Uterus (tissue), 3 donors: ENCODE measurements at regions not wholly inside any gene's neighbourhood (a gene's known extent, or its start where the extent isn't known, plus 50 kb on each side); places are given as distances from the start of the nearest gene placed in this dataset.

Source experiments
- DNase-seq, 2 donors: peaks; one replicate each; pipeline ENCODE4 v3.0.0-alpha.2; 2019 to 2020
- H3K27ac ChIP-seq, 2 donors: fragments of 200-600 bp; sonication (generic); 1 replicate in 1 of 2; 2 replicates in 1 of 2; pipeline ENCODE4 v1.5.1; 2016 to 2018
- H3K27me3 ChIP-seq, 2 donors: fragments of 200-600 bp; sonication (generic); one replicate each; pipeline ENCODE4 v1.5.1; 2018 to 2019; ENCODE audit warnings: control low read depth in 1 of 2
- H3K36me3 ChIP-seq, 2 donors: fragments of 200-600 bp; sonication (generic); one replicate each; pipeline ENCODE4 v1.5.1; 2019; ENCODE audit warnings: control low read depth in 1 of 2
- H3K4me1 ChIP-seq, 2 donors: fragments of 200-600 bp; sonication (generic); one replicate each; pipeline ENCODE4 v1.5.1; 2018 to 2019; ENCODE audit warnings: control low read depth in 1 of 2
- H3K4me3 ChIP-seq, 2 donors: fragments of 200-600 bp; sonication (generic); 1 replicate in 1 of 2; 2 replicates in 1 of 2; pipeline ENCODE4 v1.5.1; 2018 to 2019; ENCODE audit warnings: mild to moderate bottlenecking in 1 of 2
- H3K9me3 ChIP-seq, 2 donors: fragments of 200-600 bp; sonication (generic); one replicate each; pipeline ENCODE4 v1.5.1; 2019; ENCODE audit warnings: control low read depth in 1 of 2
- CTCF ChIP-seq, 4 experiments: fragments of 200-600 bp in 2 of 4; fragments of 450-650 bp in 2 of 4; sonication (generic) in 2 of 4; IDR thresholded peaks; one replicate each; pipeline ENCODE4 v1.5.1; 2016 to 2019; ENCODE audit warnings: antibody characterized with exemption in 4 of 4, mild to moderate bottlenecking in 2 of 4, moderate library complexity in 1 of 4
- POLR2A ChIP-seq, 2 donors: fragments of 450-650 bp; IDR thresholded peaks; one replicate each; pipeline ENCODE4 v1.6.1; 2016; ENCODE audit warnings: antibody characterized with exemption in 2 of 2, mild to moderate bottlenecking in 1 of 2, moderate library complexity in 1 of 2
- intact Hi-C: fragments of 100-400 bp; cut with DNase I; formaldehyde crosslinking; loops from one replicate; pipeline ENCODE4 v1.15.1; 2023; ENCODE audit warnings: low total_unique reads
- donor health status: DM: yes; HTN: yes; CAD: no.

- DNase-seq, result no peak
- Histone ChIP-seq H3K36me3 (peaks cover 0 to 4% of the 10 kb centered on the region in 2 donors), H3K4me3 (no peak overlapping the region), H3K4me1 (no peaks in the 10 kb centered on the region), H3K27ac (no peak overlapping the region), H3K27me3 (no peaks in the 10 kb centered on the region), H3K9me3 (no peaks in the 10 kb centered on the region)
- TF ChIP-seq CTCF (IDR thresholded peaks at IDR 0.05) (no peak), POLR2A (IDR thresholded peaks at IDR 0.05) (no peak)
- intact Hi-C loops, result no loop called here
Observed at GRCh38 chr4:32884198-32884597, 2164.0 kb downstream of the PCDH7 start.

GRCh38 chr4:32890398-32890797, 2170.2 kb downstream of the PCDH7 start:
- Histone ChIP-seq H3K4me1 (no peaks in the 10 kb centered on the region), H3K9me3 (no peaks in the 10 kb centered on the region), H3K27ac (no peak overlapping the region), H3K4me3 (no peak overlapping the region), H3K27me3 (no peaks in the 10 kb centered on the region), H3K36me3 (peaks cover 0 to 4% of the 10 kb centered on the region in 2 donors)
- no peak for DNase-seq
- intact Hi-C loops, result no loop called here
- TF ChIP-seq CTCF (IDR thresholded peaks at IDR 0.05), result no peak
- no peak for TF ChIP-seq POLR2A (IDR thresholded peaks at IDR 0.05)

- no peaks in the 10 kb centered on the region for H3K27me3 ChIP-seq
- H3K36me3 ChIP-seq, result no peaks in the 10 kb centered on the region
- TF ChIP-seq CTCF (IDR thresholded peaks at IDR 0.05) (no peak), POLR2A (IDR thresholded peaks at IDR 0.05) (no peak)
- no peak overlapping the region for H3K27ac ChIP-seq
- no peak for DNase-seq
- H3K4me1 ChIP-seq, result no peaks in the 10 kb centered on the region
- no peak overlapping the region for H3K4me3 ChIP-seq
- H3K9me3 ChIP-seq, result no peaks in the 10 kb centered on the region
- intact Hi-C loops, result no loop called here
Observed at GRCh38 chr4:32909053-32909452, 2188.9 kb downstream of the PCDH7 start.

- no peaks in the 10 kb centered on the region for H3K4me1 ChIP-seq
- H3K4me3 ChIP-seq, result no peak overlapping the region
- no peaks in the 10 kb centered on the region for H3K9me3 ChIP-seq
- H3K36me3 ChIP-seq, result no peaks in the 10 kb centered on the region
- intact Hi-C loops, result no loop called here
- no peak for DNase-seq
- TF ChIP-seq POLR2A (IDR thresholded peaks at IDR 0.05), result no peak
- no peaks in the 10 kb centered on the region for H3K27me3 ChIP-seq
- H3K27ac ChIP-seq, result no peak overlapping the region
Observed at GRCh38 chr4:32909736-32910135, 2189.6 kb downstream of the PCDH7 start.

GRCh38 chr4:32917586-32917985, 2197.4 kb downstream of the PCDH7 start:
- Histone ChIP-seq H3K36me3 (no peaks in the 10 kb centered on the region), H3K9me3 (no peaks in the 10 kb centered on the region), H3K4me1 (no peaks in the 10 kb centered on the region), H3K27me3 (no peaks in the 10 kb centered on the region), H3K27ac (no peak overlapping the region), H3K4me3 (no peak overlapping the region)
- DNase-seq, result no peak
- TF ChIP-seq POLR2A (IDR thresholded peaks at IDR 0.05) (no peak), CTCF (IDR thresholded peaks at IDR 0.05) (no peak)
- intact Hi-C loops, result no loop called here
